Transverse colon (tissue), 4 donors: ENCODE measurements at regions not wholly inside any gene's neighbourhood (a gene's known extent, or its start where the extent isn't known, plus 50 kb on each side); places are given as distances from the start of the nearest gene placed in this dataset.

Source experiments
- DNase-seq: peaks from one replicate; pipeline ENCODE4 v3.0.0-alpha.2; 2019
- H3K27ac ChIP-seq, 4 donors: fragments of 200-600 bp; sonication (generic); 2 replicates each; pipeline ENCODE4 v1.5.1; 2016 to 2018; ENCODE audit warnings: inconsistent platforms in 4 of 4
- H3K27me3 ChIP-seq: fragments of 200-600 bp; sonication (generic); 2 replicates; pipeline ENCODE4 v1.5.1; 2017; ENCODE audit warnings: inconsistent platforms
- H3K36me3 ChIP-seq, 4 donors: fragments of 200-600 bp; sonication (generic); 2 replicates each; pipeline ENCODE4 v1.5.1; 2017 to 2019; ENCODE audit warnings: inconsistent platforms in 4 of 4
- H3K4me1 ChIP-seq, 4 donors: fragments of 200-600 bp; sonication (generic); 2 replicates each; pipeline ENCODE4 v1.5.1; 2017 to 2020; ENCODE audit warnings: inconsistent platforms in 4 of 4
- H3K4me3 ChIP-seq, 4 donors: fragments of 200-600 bp; sonication (generic); 1 replicate in 1 of 4; 2 replicates in 3 of 4; pipeline versions ENCODE4 v1.5.1 to v1.6.1; 2017 to 2019; ENCODE audit warnings: inconsistent platforms in 4 of 4
- H3K9me3 ChIP-seq, 2 donors: fragments of 200-600 bp; sonication (generic); 2 replicates each; pipeline ENCODE4 v1.5.1; 2017 to 2019; ENCODE audit warnings: inconsistent platforms in 2 of 2
- EP300 ChIP-seq: sonication (generic); formaldehyde crosslinking; IDR thresholded peaks from one replicate; pipeline ENCODE4 v1.6.1; 2017; ENCODE audit warnings: antibody characterized with exemption, low read depth
- POLR2A ChIP-seq: fragments of 450-650 bp; IDR thresholded peaks from one replicate; pipeline ENCODE4 v1.6.1; 2016; ENCODE audit warnings: antibody characterized with exemption, mild to moderate bottlenecking, moderate library complexity
- POLR2AphosphoS5 ChIP-seq, 3 donors: sonication (generic); formaldehyde crosslinking; IDR thresholded peaks; one replicate each; pipeline ENCODE4 v1.6.1; 2016; ENCODE audit warnings: antibody characterized with exemption in 3 of 3
- WGBS, 2 donors: methylation state at CpG; one replicate each; pipeline ENCODE4 v1.1.5; 2018; ENCODE audit warnings: low coverage in 1 of 2; 5-methylcytosine and 5-hydroxymethylcytosine counted together
- in situ Hi-C, 4 donors: fragments of 200-750 bp; cut with MboI; loops; one replicate each; pipeline versions ENCODE4 v1.15.0 to v1.15.1; 2017; ENCODE audit warnings: low sequenced_read_pairs in 3 of 4, low pct_ligation_motif_present in 1 of 4, low pct_unique_long_range_greater_than_20kb in 1 of 4
- intact Hi-C: fragments of 100-400 bp; cut with DNase I; formaldehyde crosslinking; loops from one replicate; pipeline ENCODE4 v1.15.1; 2023; ENCODE audit warnings: low total_unique reads
- TF ChIP-seq, protein P1 (sequence below), 5 experiments: fragments of 200-600 bp in 3 of 5; fragments of 450-650 bp in 2 of 5; sonication (generic) in 3 of 5; IDR thresholded peaks; 1 replicate in 2 of 5; 2 replicates in 3 of 5; pipeline ENCODE4 v1.5.1; 2016 to 2017; ENCODE audit warnings: antibody characterized with exemption in 5 of 5, inconsistent platforms in 3 of 5, mild to moderate bottlenecking in 2 of 5, moderate library complexity in 1 of 5

GRCh38 chr1:239802275-239802674, 289.4 kb upstream of the FMN2 start:
- Histone ChIP-seq H3K36me3 (no peaks in the 10 kb centered on the region), H3K27me3 (no peaks in the 10 kb centered on the region), H3K9me3 (no peaks in the 10 kb centered on the region), H3K4me3 (no peak overlapping the region), H3K4me1 (peaks cover 0 to 3% (median 0%) of the 10 kb centered on the region in 4 donors), H3K27ac (no peak overlapping the region)
- in situ Hi-C loops (no loop called here), intact Hi-C loops (no loop called here)
- WGBS, 2 donors: 86 to 89% methylated on average over 3 of the region's 3 CpGs
- DNase-seq: no peak
- TF ChIP-seq EP300 (no peak), POLR2A (no peak), POLR2AphosphoS5 (IDR thresholded peaks at IDR 0.05) (no peak)
- TF ChIP-seq, protein P1, sequence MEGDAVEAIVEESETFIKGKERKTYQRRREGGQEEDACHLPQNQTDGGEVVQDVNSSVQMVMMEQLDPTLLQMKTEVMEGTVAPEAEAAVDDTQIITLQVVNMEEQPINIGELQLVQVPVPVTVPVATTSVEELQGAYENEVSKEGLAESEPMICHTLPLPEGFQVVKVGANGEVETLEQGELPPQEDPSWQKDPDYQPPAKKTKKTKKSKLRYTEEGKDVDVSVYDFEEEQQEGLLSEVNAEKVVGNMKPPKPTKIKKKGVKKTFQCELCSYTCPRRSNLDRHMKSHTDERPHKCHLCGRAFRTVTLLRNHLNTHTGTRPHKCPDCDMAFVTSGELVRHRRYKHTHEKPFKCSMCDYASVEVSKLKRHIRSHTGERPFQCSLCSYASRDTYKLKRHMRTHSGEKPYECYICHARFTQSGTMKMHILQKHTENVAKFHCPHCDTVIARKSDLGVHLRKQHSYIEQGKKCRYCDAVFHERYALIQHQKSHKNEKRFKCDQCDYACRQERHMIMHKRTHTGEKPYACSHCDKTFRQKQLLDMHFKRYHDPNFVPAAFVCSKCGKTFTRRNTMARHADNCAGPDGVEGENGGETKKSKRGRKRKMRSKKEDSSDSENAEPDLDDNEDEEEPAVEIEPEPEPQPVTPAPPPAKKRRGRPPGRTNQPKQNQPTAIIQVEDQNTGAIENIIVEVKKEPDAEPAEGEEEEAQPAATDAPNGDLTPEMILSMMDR (IDR thresholded peaks at IDR 0.05): no peak

DNA sequence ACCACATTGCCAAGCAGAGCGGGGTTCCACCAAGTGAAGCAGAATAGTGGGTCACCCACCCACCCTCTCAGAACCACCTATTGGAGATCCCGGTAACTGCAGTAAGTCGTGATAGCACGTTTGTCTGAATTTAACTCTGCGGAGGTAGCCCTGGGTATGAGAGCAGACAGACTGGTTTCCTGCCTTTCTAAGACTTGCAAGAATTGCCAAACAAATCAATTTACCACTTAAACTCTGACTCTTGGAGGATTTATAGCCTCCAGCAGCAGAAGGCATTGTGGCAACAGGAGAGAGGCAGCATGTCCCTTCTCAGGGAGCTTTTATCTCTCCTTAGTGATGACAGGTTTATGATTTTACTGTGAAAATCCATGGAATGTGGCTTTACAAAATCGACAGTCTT, 287.9 kb upstream of the FMN2 start:
- 17 to 78% methylated on average over 1 to 6 of the region's 6 CpGs for WGBS, 2 donors
- in situ Hi-C loops: no loop called here
- Histone ChIP-seq H3K36me3 (no peaks in the 10 kb centered on the region), H3K27ac (no peak overlapping the region), H3K4me1 (peaks cover 0 to 4% (median 0%) of the 10 kb centered on the region in 4 donors), H3K9me3 (no peaks in the 10 kb centered on the region), H3K4me3 (no peak overlapping the region), H3K27me3 (no peaks in the 10 kb centered on the region)
- TF ChIP-seq, protein P1 (IDR thresholded peaks at IDR 0.05): no peak
- TF ChIP-seq POLR2AphosphoS5 (IDR thresholded peaks at IDR 0.05) (no peak), EP300 (no peak), POLR2A (no peak)
- intact Hi-C loops: no loop called here
- DNase-seq: no peak

- intact Hi-C loops: no loop called here
- in situ Hi-C loops: no loop called here
- WGBS, 2 donors: 89 to 96% methylated on average over 3 to 4 of the region's 4 CpGs
Measured at GRCh38 chr1:239804266-239804665, 287.4 kb upstream of the FMN2 start.

DNA sequence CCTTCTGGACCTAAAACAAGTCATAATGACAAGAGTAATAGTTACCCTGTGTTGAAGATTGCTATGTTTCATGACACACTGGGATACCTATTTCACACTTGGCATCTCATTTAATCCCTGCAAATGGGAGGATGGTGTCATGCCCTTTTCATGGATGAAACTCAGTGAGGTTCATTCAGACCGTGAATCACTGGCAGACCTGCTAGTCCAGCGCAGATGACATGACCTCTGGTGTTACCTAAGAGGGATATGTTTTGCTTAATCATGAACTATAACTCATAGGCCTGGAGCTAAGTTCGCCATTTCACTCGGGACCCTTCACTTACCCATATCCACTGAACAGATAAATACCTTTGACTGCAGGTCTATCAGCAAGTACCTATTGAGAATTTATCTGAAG, 286.6 kb upstream of the FMN2 start:
- Histone ChIP-seq H3K9me3 (no peaks in the 10 kb centered on the region), H3K27ac (peak overlapping the region in 1 of 4 donors; percentile 54), H3K4me1 (peaks cover 0 to 4% (median 0%) of the 10 kb centered on the region in 4 donors), H3K36me3 (no peaks in the 10 kb centered on the region), H3K27me3 (no peaks in the 10 kb centered on the region), H3K4me3 (no peak overlapping the region)
- no peak for TF ChIP-seq POLR2AphosphoS5 (IDR thresholded peaks at IDR 0.05)
- TF ChIP-seq POLR2A: no peak
- TF ChIP-seq, protein P1 (IDR thresholded peaks at IDR 0.05): no peak
- TF ChIP-seq EP300: no peak
- intact Hi-C loops: no loop called here
- DNase-seq: no peak
- in situ Hi-C loops: no loop called here
- 93% methylated on average over 4 of the region's 4 CpGs; no CpG with 5 or more reads in 1 of the 2 donors for WGBS, 2 donors

More at GRCh38 chr1:239804266-239804665, 287.4 kb upstream of the FMN2 start:
- Histone ChIP-seq H3K4me1 (peaks cover 0 to 4% (median 0%) of the 10 kb centered on the region in 4 donors), H3K4me3 (no peak overlapping the region), H3K27me3 (no peaks in the 10 kb centered on the region), H3K27ac (no peak overlapping the region), H3K36me3 (no peaks in the 10 kb centered on the region), H3K9me3 (no peaks in the 10 kb centered on the region)
- TF ChIP-seq POLR2AphosphoS5 (IDR thresholded peaks at IDR 0.05): no peak
- no peak for TF ChIP-seq EP300
- TF ChIP-seq, protein P1 (IDR thresholded peaks at IDR 0.05): no peak
- no peak for TF ChIP-seq POLR2A
- no peak for DNase-seq
